OCI-LY1 (cell line): ENCODE measurements at regions not wholly inside any gene's neighbourhood (a gene's known extent, or its start where the extent isn't known, plus 50 kb on each side); places are given as distances from the start of the nearest gene placed in this dataset.

Experiments
- CTCF ChIP-seq: fragments of 200-600 bp; sonication (generic), shearing (Covaris generic); IDR thresholded peaks from 2 replicates; pipeline ENCODE4 v1.5.1; 2017; ENCODE audit warnings: mild to moderate bottlenecking, antibody characterized with exemption, low read length, moderate library complexity, mixed read lengths
- EZH2 ChIP-seq: fragments of 200-600 bp; sonication (generic), shearing (Covaris generic); IDR thresholded peaks from 2 replicates; pipeline ENCODE4 v1.8.0; 2017; ENCODE audit warnings: borderline replicate concordance, mixed run types, mild to moderate bottlenecking, antibody characterized with exemption, low read length, moderate library complexity, mixed read lengths

- no peak for TF ChIP-seq CTCF
- TF ChIP-seq EZH2: no peak
These were observed 52.9 kb upstream of the CTNNBL1 start for GRCh38 chr20:37640600-37641561.
